ENCODE measurements at regions not wholly inside any gene's neighbourhood (a gene's known extent, or its start where the extent isn't known, plus 50 kb on each side); places are given as distances from the start of the nearest gene placed in this dataset.
"Not testable (repeated sequence)": the region's sequence is repeated elsewhere in the genome, so short reads cannot be mapped to it uniquely, and the experiment has no call there.

- no peak for DNase-seq
Observed at GRCh38 chr10:101280511-101280910, 51.2 kb upstream of the LBX1 start.

GRCh38 chr10:101280921-101281320, 51.7 kb upstream of the LBX1 start:
- DNase-seq = not testable (repeated sequence)

- no peak for DNase-seq
Observed at GRCh38 chr10:101282947-101283346, 53.7 kb upstream of the LBX1 start.

GRCh38 chr10:101283762-101284100, 54.5 kb upstream of the LBX1 start:
- no peak for DNase-seq

GRCh38 chr10:101284101-101284743, 55.0 kb upstream of the LBX1 start:
- no peak for DNase-seq

- DNase-seq = no peak
Observed at GRCh38 chr10:101284744-101285463, 55.6 kb upstream of the LBX1 start.

GRCh38 chr10:101285519-101286070, 56.3 kb upstream of the LBX1 start:
- DNase-seq = peak; percentile 34

GRCh38 chr10:101286248-101287046, 57.2 kb upstream of the LBX1 start:
- no peak for DNase-seq

- DNase-seq = peak; percentile 23
Observed at GRCh38 chr10:101287183-101287996, 58.1 kb upstream of the LBX1 start.

GRCh38 chr10:101287997-101288635, 58.9 kb upstream of the LBX1 start:
- no peak for DNase-seq

GRCh38 chr10:101289541-101289940, 60.3 kb upstream of the LBX1 start:
- no peak for DNase-seq

- no peak for DNase-seq
Observed at GRCh38 chr10:101290431-101290830, 61.2 kb upstream of the LBX1 start.

GRCh38 chr10:101290881-101291280, 61.6 kb upstream of the LBX1 start:
- no peak for DNase-seq

- no peak for DNase-seq
Observed at GRCh38 chr10:101291331-101292193, 62.3 kb upstream of the LBX1 start.

GRCh38 chr10:101292194-101293006, 61.6 kb upstream of the BTRC start:
- no peak for DNase-seq

GRCh38 chr10:101293007-101293723, 60.8 kb upstream of the BTRC start:
- DNase-seq = no peak

GRCh38 chr10:101294109-101294508, 59.9 kb upstream of the BTRC start:
- no peak for DNase-seq

GRCh38 chr10:101295261-101295660, 58.7 kb upstream of the BTRC start:
- DNase-seq = no peak

GRCh38 chr10:101297901-101298486, 56.0 kb upstream of the BTRC start:
- no peak for DNase-seq
